ENCODE measurements at regions not wholly inside any gene's neighbourhood (a gene's known extent, or its start where the extent isn't known, plus 50 kb on each side); places are given as distances from the start of the nearest gene placed in this dataset.

DNA sequence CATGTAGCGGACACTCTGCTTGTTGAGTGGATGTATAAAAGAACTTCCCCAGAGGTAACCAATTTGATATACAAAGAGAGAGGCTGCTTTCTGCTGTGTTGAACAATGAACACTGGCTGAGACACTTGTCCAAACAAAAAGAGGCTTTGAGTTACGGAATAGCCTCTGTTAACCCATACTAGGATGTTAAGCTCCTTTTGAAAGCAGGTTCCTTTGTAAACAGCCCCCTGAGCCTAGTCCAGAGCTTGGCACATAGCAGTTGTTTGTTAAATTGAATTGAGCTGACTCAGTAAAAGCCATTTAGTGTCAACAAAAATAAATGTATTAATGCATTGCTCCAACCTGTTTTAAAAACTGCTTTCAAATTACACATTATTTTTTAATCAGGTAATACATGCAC, 200.1 kb downstream of the MZT1 start:
- TF ChIP-seq POLR2A (IDR thresholded peaks at IDR 0.05; ENCODE audit: low read length) (no peak), GATA1 (IDR thresholded peaks at IDR 0.05; ENCODE audit: low read depth, low read length) (no peak)

Measured in erythroblast (primary cell).